ENCODE measurements at regions not wholly inside any gene's neighbourhood (a gene's known extent, or its start where the extent isn't known, plus 50 kb on each side); places are given as distances from the start of the nearest gene placed in this dataset.

GRCh38 chr12:13897811-13898210 lies 83.6 kb downstream of the GRIN2B start:
- TF ChIP-seq CTCF (IDR thresholded peaks at IDR 0.05; ENCODE audit: extremely low read depth, low read depth, low read length) = no peak
- Histone ChIP-seq H3K27ac (ENCODE audit: low read depth, low read length) (no peak overlapping the region), H3K27me3 (ENCODE audit: insufficient read depth, low read length) (no peaks in the 10 kb centered on the region), H2AFZ (ENCODE audit: low read length) (no peak overlapping the region), H3K4me2 (ENCODE audit: insufficient read depth, low read length) (no peak overlapping the region), H3K79me2 (ENCODE audit: insufficient read depth, low read length) (no peaks in the 10 kb centered on the region), H3K4me3 (ENCODE audit: insufficient read depth, low read length) (no peak overlapping the region), H4K20me1 (ENCODE audit: insufficient read depth, low read length) (no peaks in the 10 kb centered on the region), H3K4me1 (ENCODE audit: insufficient read depth, low read length) (no peaks in the 10 kb centered on the region), H3K9me3 (ENCODE audit: low read depth, low read length) (no peaks in the 10 kb centered on the region), H3K36me3 (ENCODE audit: insufficient read depth, low read length) (no peaks in the 10 kb centered on the region)
- DNase-seq (ENCODE audit: insufficient read length, low spot score, missing footprints) = no peak

- no peak for TF ChIP-seq CTCF (IDR thresholded peaks at IDR 0.05; ENCODE audit: extremely low read depth, low read depth, low read length)
- no peaks in the 10 kb centered on the region for H3K36me3 ChIP-seq (ENCODE audit: insufficient read depth, low read length)
- H3K79me2 ChIP-seq (ENCODE audit: insufficient read depth, low read length) = no peaks in the 10 kb centered on the region
- no peaks in the 10 kb centered on the region for H3K4me1 ChIP-seq (ENCODE audit: insufficient read depth, low read length)
- no peak overlapping the region for H3K27ac ChIP-seq (ENCODE audit: low read depth, low read length)
- no peak overlapping the region for H3K4me2 ChIP-seq (ENCODE audit: insufficient read depth, low read length)
- no peaks in the 10 kb centered on the region for H4K20me1 ChIP-seq (ENCODE audit: insufficient read depth, low read length)
- H3K4me3 ChIP-seq (ENCODE audit: insufficient read depth, low read length) = no peak overlapping the region
- no peak for DNase-seq (ENCODE audit: insufficient read length, low spot score, missing footprints)
- no peaks in the 10 kb centered on the region for H3K27me3 ChIP-seq (ENCODE audit: insufficient read depth, low read length)
- no peaks in the 10 kb centered on the region for H3K9me3 ChIP-seq (ENCODE audit: low read depth, low read length)
- H2AFZ ChIP-seq (ENCODE audit: low read length) = no peak overlapping the region
These were observed 85.3 kb downstream of the GRIN2B start for GRCh38 chr12:13896063-13896626.

- H2AFZ ChIP-seq (ENCODE audit: low read length) = no peak overlapping the region
These were observed 89.5 kb downstream of the GRIN2B start for GRCh38 chr12:13891902-13892301.

GRCh38 chr12:13890943-13891342 lies 90.5 kb downstream of the GRIN2B start:
- DNase-seq (ENCODE audit: insufficient read length, low spot score, missing footprints) = no peak
- H3K4me2 ChIP-seq (ENCODE audit: insufficient read depth, low read length) = no peak overlapping the region
- H3K27me3 ChIP-seq (ENCODE audit: insufficient read depth, low read length) = no peaks in the 10 kb centered on the region
- no peak overlapping the region for H2AFZ ChIP-seq (ENCODE audit: low read length)
- H3K27ac ChIP-seq (ENCODE audit: low read depth, low read length) = no peak overlapping the region
- H4K20me1 ChIP-seq (ENCODE audit: insufficient read depth, low read length) = no peaks in the 10 kb centered on the region
- H3K4me1 ChIP-seq (ENCODE audit: insufficient read depth, low read length) = no peaks in the 10 kb centered on the region
- no peaks in the 10 kb centered on the region for H3K79me2 ChIP-seq (ENCODE audit: insufficient read depth, low read length)
- TF ChIP-seq CTCF (IDR thresholded peaks at IDR 0.05; ENCODE audit: extremely low read depth, low read depth, low read length) = no peak
- H3K36me3 ChIP-seq (ENCODE audit: insufficient read depth, low read length) = no peaks in the 10 kb centered on the region
- no peaks in the 10 kb centered on the region for H3K9me3 ChIP-seq (ENCODE audit: low read depth, low read length)
- no peak overlapping the region for H3K4me3 ChIP-seq (ENCODE audit: insufficient read depth, low read length)

More at GRCh38 chr12:13891902-13892301, 89.5 kb downstream of the GRIN2B start:
- Histone ChIP-seq H3K79me2 (ENCODE audit: insufficient read depth, low read length) (no peaks in the 10 kb centered on the region), H3K4me3 (ENCODE audit: insufficient read depth, low read length) (no peak overlapping the region), H3K27ac (ENCODE audit: low read depth, low read length) (no peak overlapping the region), H3K4me2 (ENCODE audit: insufficient read depth, low read length) (no peak overlapping the region), H4K20me1 (ENCODE audit: insufficient read depth, low read length) (no peaks in the 10 kb centered on the region), H3K4me1 (ENCODE audit: insufficient read depth, low read length) (no peaks in the 10 kb centered on the region), H3K27me3 (ENCODE audit: insufficient read depth, low read length) (no peaks in the 10 kb centered on the region), H3K36me3 (ENCODE audit: insufficient read depth, low read length) (no peaks in the 10 kb centered on the region), H3K9me3 (ENCODE audit: low read depth, low read length) (no peaks in the 10 kb centered on the region)
- DNase-seq (ENCODE audit: insufficient read length, low spot score, missing footprints) = no peak
- no peak for TF ChIP-seq CTCF (IDR thresholded peaks at IDR 0.05; ENCODE audit: extremely low read depth, low read depth, low read length)

All from osteoblast (primary cell).